ENCODE measurements at regions not wholly inside any gene's neighbourhood (a gene's known extent, or its start where the extent isn't known, plus 50 kb on each side); places are given as distances from the start of the nearest gene placed in this dataset. TPM values are rescaled to one million over a fixed set of nuclear protein-coding genes. Genes with fewer than 3 reads are reported as not detected.

Small RNAs in the stretch of these regions (microRNA-seq; reads per million reads assigned to microRNA genes)
- not detected for gene MIR4316

Data from activated naive CD8-positive, alpha-beta T cell treated with anti-CD3 and anti-CD28 coated beads, Interleukin-2, amount 10 ng/mL, durations not matched to agents 7 days and 5 days (primary cell).